Stimulated activated effector memory CD8-positive, alpha-beta T cell treated with anti-CD3 and anti-CD28 coated beads, Interleukin-12 subunit alpha, Interleukin-12 subunit beta, amount 100 ng/mL, for 72 hours (primary cell): ENCODE measurements at regions not wholly inside any gene's neighbourhood (a gene's known extent, or its start where the extent isn't known, plus 50 kb on each side); places are given as distances from the start of the nearest gene placed in this dataset.

ENCODE experiments used
- ATAC-seq: fragments of 150-1000 bp; cut with Tn5 transposase; 2 replicates; pipeline ENCODE4 v1.10.0; 2021
- DNase-seq, 2 donors: peaks; one replicate each; pipeline ENCODE4 v3.0.0; 2021 to 2022; ENCODE audit warnings: low spot score in 2 of 2
- H3K27ac Mint-ChIP-seq: one replicate; pipeline ENCODE4 v1.8.0; 2022; ENCODE audit warnings: mild to moderate bottlenecking, mixed read lengths
- H3K36me3 Mint-ChIP-seq: one replicate; pipeline ENCODE4 v1.8.0; 2022; ENCODE audit warnings: mild to moderate bottlenecking, mixed read lengths
- H3K4me1 Mint-ChIP-seq: one replicate; pipeline ENCODE4 v1.8.0; 2022; ENCODE audit warnings: mixed read lengths
- H3K4me3 Mint-ChIP-seq: one replicate; pipeline ENCODE4 v1.8.0; 2022; ENCODE audit warnings: mild to moderate bottlenecking, mixed read lengths
- H3K9me3 Mint-ChIP-seq: one replicate; pipeline ENCODE4 v1.8.0; 2022; ENCODE audit warnings: mixed read lengths

DNA sequence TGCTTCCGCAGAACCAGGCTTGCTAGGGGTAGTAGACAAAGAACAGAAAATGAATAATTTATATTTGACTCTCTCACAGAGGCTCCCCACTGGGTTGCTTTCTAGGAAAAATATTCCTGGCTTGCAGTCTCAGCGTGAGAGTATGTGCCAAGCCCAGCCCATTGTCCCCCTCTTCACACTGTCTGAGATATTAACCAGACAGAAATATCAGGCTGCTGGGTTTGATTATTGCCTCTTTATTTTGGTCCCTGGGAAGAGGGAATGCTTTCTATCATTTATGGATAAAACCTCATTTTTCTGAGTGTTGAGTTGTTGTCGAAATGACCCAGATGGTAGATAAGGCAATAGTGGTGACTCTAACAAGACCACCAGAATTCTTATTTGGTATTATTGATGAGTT lies 367.9 kb downstream of the METTL15 start:
- no peak for DNase-seq
- H3K4me3 Mint-ChIP-seq = no peak overlapping the region
- no peak for ATAC-seq
- H3K36me3 Mint-ChIP-seq = no peaks in the 10 kb centered on the region
- peaks cover 5% of the 10 kb centered on the region for H3K9me3 Mint-ChIP-seq
- H3K4me1 Mint-ChIP-seq = no peaks in the 10 kb centered on the region
- H3K27ac Mint-ChIP-seq = no peak overlapping the region

GRCh38 chr11:28472904-28473303 lies 364.7 kb downstream of the METTL15 start:
- Mint-ChIP-seq H3K4me1 (no peaks in the 10 kb centered on the region), H3K4me3 (no peak overlapping the region), H3K9me3 (peaks cover 5% of the 10 kb centered on the region), H3K27ac (no peak overlapping the region), H3K36me3 (no peaks in the 10 kb centered on the region)
- no peak for DNase-seq
- no peak for ATAC-seq

GRCh38 chr11:28471537-28471936 lies 363.3 kb downstream of the METTL15 start:
- DNase-seq (no peak), ATAC-seq (no peak)
- Mint-ChIP-seq H3K4me3 (no peak overlapping the region), H3K9me3 (peaks cover 5% of the 10 kb centered on the region), H3K36me3 (no peaks in the 10 kb centered on the region), H3K4me1 (no peaks in the 10 kb centered on the region), H3K27ac (no peak overlapping the region)

DNA sequence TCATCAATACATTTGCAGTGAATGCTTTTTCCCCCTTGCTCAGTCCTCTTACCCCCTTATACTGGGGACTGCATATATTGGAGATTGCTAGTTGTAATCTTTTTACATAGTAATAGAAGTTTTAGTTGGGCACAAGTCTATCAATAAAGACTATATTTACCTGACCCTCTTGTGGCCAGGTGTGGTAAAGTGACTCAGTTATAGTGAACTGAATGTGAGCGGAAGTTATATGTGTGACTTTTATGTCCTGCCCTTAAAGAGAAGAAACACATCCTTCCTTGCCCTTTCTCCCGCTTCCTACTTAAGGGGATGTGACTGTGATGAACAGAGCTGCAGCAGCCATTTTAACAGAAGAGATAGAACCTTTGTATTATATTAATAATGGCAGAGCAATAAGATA lies 362.0 kb downstream of the METTL15 start:
- peaks cover 8% of the 10 kb centered on the region for H3K9me3 Mint-ChIP-seq
- H3K27ac Mint-ChIP-seq = no peak overlapping the region
- H3K36me3 Mint-ChIP-seq = no peaks in the 10 kb centered on the region
- DNase-seq (no peak), ATAC-seq (no peak)
- no peak overlapping the region for H3K4me3 Mint-ChIP-seq
- no peaks in the 10 kb centered on the region for H3K4me1 Mint-ChIP-seq

DNA sequence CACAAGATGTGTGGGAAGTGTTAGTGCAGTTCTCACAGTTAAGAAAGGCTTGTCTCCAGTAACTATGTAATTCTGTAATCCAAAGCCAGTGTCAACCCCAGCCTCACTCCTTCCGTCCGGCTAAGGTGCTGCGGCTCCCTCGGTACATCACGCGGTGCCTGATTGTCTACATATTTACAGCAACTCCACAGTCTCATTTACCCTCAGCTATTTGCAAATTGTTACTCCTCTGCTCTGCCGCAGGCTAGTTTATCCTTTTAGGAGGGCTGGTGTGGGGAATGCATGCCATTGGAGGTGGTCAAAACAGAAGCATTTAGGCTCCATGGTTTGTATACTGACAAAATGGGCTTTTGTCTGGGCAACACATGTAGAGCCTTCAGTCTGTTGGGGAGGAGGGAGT lies 358.3 kb downstream of the METTL15 start:
- Mint-ChIP-seq H3K9me3 (peaks cover 3% of the 10 kb centered on the region), H3K36me3 (no peaks in the 10 kb centered on the region), H3K4me3 (no peak overlapping the region), H3K27ac (no peak overlapping the region), H3K4me1 (no peaks in the 10 kb centered on the region)
- ATAC-seq = no peak
- no peak for DNase-seq

GRCh38 chr11:28464252-28464867 lies 356.2 kb downstream of the METTL15 start:
- DNase-seq (no peak), ATAC-seq (no peak)
- H3K27ac Mint-ChIP-seq = no peak overlapping the region
- H3K4me1 Mint-ChIP-seq = no peaks in the 10 kb centered on the region
- no peaks in the 10 kb centered on the region for H3K36me3 Mint-ChIP-seq
- peaks cover 8% of the 10 kb centered on the region for H3K9me3 Mint-ChIP-seq
- no peak overlapping the region for H3K4me3 Mint-ChIP-seq

DNA sequence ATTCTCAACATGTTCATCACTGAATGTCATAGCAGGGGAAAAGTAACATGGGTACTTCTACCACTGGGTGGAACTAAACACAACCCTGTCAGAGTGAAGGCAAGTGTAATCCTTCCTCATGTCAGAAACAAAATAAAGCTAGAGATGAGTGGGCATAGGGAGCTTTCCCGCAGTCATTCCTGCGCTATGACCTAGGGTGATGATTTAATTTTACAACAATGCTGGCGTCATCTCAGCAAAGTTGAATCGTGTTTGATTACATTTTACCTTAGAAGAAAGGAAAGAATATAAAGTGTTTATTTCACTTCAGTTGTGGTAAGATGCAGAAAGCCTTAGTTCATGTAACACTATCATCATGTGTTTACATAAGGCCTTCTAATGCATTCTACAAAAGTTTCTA lies 355.6 kb downstream of the METTL15 start:
- H3K4me3 Mint-ChIP-seq = no peak overlapping the region
- DNase-seq = no peak
- no peaks in the 10 kb centered on the region for H3K36me3 Mint-ChIP-seq
- no peak overlapping the region for H3K27ac Mint-ChIP-seq
- H3K9me3 Mint-ChIP-seq = peaks cover 10% of the 10 kb centered on the region
- no peak for ATAC-seq
- no peaks in the 10 kb centered on the region for H3K4me1 Mint-ChIP-seq

DNA sequence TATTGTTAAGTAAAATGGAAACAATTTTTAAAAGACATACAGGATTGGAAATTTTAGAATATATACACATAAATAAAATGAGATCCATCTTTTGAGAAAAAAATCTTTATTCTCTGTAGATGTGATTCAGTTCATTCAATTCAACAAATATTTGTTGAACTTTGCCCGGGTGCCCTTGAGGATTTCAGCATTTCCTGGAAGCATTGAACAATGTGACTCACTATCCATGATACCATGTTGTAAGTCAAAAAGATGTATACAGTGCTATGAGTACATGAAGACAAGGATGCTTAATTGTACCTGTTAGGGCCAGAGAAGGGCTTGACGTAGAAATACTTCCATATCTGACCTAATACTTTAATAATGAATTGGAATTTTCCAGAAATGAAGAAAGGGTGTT lies 353.7 kb downstream of the METTL15 start:
- no peaks in the 10 kb centered on the region for H3K4me1 Mint-ChIP-seq
- no peaks in the 10 kb centered on the region for H3K36me3 Mint-ChIP-seq
- peaks cover 12% of the 10 kb centered on the region for H3K9me3 Mint-ChIP-seq
- H3K4me3 Mint-ChIP-seq = no peak overlapping the region
- ATAC-seq = no peak
- H3K27ac Mint-ChIP-seq = no peak overlapping the region
- no peak for DNase-seq

DNA sequence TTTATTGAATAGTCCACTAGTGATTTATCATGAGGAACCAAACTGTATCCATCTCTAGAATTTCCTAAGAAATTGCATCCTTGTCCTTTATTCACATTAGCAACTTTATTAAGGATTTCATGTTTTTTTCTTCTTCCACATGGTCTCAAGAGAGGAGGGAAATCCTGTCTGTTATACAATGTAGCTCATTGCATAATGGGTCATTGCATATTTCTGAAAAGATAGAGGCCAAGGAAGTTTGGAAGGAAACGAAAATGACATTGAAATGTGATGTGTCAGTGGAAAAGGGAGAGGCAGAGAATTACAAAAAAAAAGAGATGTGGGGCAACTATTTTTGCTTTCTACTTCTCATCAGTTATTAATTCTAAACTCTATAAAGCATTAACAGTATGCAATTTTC lies 353.1 kb downstream of the METTL15 start:
- H3K4me1 Mint-ChIP-seq = no peaks in the 10 kb centered on the region
- no peak overlapping the region for H3K4me3 Mint-ChIP-seq
- H3K36me3 Mint-ChIP-seq = no peaks in the 10 kb centered on the region
- H3K9me3 Mint-ChIP-seq = peaks cover 12% of the 10 kb centered on the region
- no peak for DNase-seq
- ATAC-seq = no peak
- H3K27ac Mint-ChIP-seq = no peak overlapping the region

DNA sequence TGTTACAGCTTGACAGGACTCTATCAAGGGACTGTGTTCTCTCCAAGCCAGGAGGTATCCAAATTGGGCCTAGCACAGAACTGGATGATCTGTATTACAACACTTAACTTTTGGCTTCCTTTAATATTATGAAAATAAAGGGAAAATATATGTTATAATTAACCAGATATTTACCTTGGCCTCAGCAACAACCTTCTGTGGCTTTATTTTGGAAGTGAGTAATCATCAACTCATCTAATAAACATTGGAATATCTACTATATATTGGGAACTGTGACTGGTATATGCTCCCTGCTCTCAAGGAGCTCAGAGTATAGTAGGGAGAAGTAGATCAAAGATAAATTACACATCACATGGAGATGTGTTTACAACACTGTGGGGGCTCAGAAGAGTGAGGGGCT lies 352.2 kb downstream of the METTL15 start:
- H3K27ac Mint-ChIP-seq = no peak overlapping the region
- no peaks in the 10 kb centered on the region for H3K4me1 Mint-ChIP-seq
- H3K9me3 Mint-ChIP-seq = peaks cover 11% of the 10 kb centered on the region
- H3K4me3 Mint-ChIP-seq = no peak overlapping the region
- no peaks in the 10 kb centered on the region for H3K36me3 Mint-ChIP-seq
- DNase-seq = no peak
- ATAC-seq = no peak

GRCh38 chr11:28459912-28460311 lies 351.7 kb downstream of the METTL15 start:
- no peak overlapping the region for H3K4me3 Mint-ChIP-seq
- peaks cover 9% of the 10 kb centered on the region for H3K9me3 Mint-ChIP-seq
- H3K36me3 Mint-ChIP-seq = no peaks in the 10 kb centered on the region
- H3K27ac Mint-ChIP-seq = no peak overlapping the region
- no peak for ATAC-seq
- no peak for DNase-seq
- H3K4me1 Mint-ChIP-seq = no peaks in the 10 kb centered on the region

DNA sequence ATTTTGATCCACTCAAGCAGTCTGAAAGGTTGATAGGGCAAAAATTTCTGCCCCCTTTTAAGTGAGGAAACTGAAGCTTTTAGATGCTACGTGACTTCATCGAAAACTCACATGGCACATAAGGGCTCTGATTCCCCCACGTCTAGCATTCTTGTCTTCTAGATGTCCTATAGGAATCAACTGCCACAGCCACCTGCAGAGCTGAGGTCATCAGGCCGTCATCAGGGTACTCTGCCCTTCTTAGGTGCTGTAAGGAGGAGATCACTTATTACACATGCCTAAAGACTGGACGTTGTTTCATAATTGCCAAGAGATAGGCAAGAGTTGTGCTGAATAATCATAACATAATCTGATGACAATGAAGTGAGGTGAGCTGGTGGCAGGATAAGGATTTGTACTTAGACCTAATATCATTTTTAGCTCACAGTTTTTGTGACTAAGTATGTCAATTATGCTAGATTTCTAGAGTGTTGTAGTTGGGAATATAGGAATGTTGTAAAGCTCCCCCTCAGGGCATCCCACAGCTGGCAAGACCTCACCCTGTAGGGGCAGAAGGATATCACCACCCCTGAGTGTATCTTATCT lies 349.4 kb downstream of the METTL15 start:
- no peaks in the 10 kb centered on the region for H3K36me3 Mint-ChIP-seq
- H3K27ac Mint-ChIP-seq = no peak overlapping the region
- H3K9me3 Mint-ChIP-seq = peaks cover 17% of the 10 kb centered on the region
- no peak overlapping the region for H3K4me3 Mint-ChIP-seq
- no peak for DNase-seq
- ATAC-seq = no peak
- H3K4me1 Mint-ChIP-seq = no peaks in the 10 kb centered on the region

DNA sequence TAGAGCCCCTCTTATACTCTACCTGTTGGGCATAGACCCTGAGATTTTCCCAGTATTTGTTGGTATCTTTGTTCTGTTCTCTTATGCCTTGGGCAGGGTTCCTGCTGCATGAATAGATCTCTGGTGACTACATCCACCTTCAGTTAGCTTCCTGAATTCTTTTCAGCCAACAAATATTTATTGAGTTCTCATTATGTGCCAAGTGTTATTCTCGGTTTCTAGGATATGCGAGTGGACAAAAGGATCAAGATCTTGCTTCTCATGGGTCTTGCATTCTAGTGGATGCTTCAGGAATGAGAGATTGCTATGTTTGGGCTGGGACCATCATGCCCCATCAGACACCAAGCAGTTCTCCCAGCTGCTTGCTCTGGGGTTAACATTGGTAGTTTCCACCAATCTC lies 340.0 kb downstream of the METTL15 start:
- no peak for DNase-seq
- Mint-ChIP-seq H3K27ac (no peak overlapping the region), H3K9me3 (peaks cover 10% of the 10 kb centered on the region), H3K4me3 (no peak overlapping the region), H3K36me3 (no peaks in the 10 kb centered on the region), H3K4me1 (no peaks in the 10 kb centered on the region)
- no peak for ATAC-seq

DNA sequence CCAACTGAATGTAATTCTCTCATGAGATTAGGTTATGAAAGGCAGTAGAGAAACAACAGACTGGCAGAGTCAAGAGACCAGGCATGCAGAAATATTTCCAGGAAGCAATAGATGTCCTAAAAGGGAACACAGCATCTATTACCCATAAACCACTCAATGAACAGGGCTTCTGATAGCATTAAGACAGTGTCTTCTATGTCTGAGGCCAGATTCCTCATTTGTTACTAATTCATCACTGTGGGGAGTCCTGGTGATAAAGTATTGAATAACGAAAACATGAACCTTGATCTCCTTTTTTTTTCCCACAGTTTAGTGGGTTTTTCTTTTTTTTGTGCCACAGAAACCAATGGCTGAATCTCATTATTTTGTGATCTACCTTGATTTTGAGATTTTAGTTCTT lies 339.0 kb downstream of the METTL15 start:
- Mint-ChIP-seq H3K9me3 (peaks cover 10% of the 10 kb centered on the region), H3K4me1 (no peaks in the 10 kb centered on the region), H3K4me3 (no peak overlapping the region), H3K27ac (no peak overlapping the region), H3K36me3 (no peaks in the 10 kb centered on the region)
- DNase-seq (no peak), ATAC-seq (no peak)

DNA sequence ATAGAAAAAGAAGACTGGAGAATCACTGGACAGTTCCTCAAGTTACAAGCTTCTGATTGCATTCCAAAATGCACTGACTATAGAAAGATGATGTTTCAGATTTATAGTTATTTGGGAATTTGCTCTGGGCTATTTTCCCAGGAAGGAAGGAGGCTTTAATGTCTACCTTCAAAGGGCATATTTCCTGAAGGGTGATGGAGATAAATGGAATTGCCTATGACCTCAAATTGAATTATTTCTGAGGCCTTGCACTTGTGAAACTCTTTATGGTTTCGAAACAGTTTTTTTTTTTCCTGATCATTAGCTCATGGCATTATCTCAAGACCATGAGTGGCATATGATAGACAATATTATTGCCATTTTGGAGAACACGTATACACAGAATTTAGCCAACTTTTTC lies 333.9 kb downstream of the METTL15 start:
- H3K9me3 Mint-ChIP-seq = peaks cover 7% of the 10 kb centered on the region
- no peak for DNase-seq
- no peaks in the 10 kb centered on the region for H3K36me3 Mint-ChIP-seq
- no peak overlapping the region for H3K27ac Mint-ChIP-seq
- H3K4me1 Mint-ChIP-seq = no peaks in the 10 kb centered on the region
- H3K4me3 Mint-ChIP-seq = no peak overlapping the region
- ATAC-seq = no peak

- H3K27ac Mint-ChIP-seq = no peak overlapping the region
- ATAC-seq (no peak), DNase-seq (no peak)
- H3K36me3 Mint-ChIP-seq = no peaks in the 10 kb centered on the region
- H3K4me3 Mint-ChIP-seq = no peak overlapping the region
- peaks cover 4% of the 10 kb centered on the region for H3K9me3 Mint-ChIP-seq
- no peaks in the 10 kb centered on the region for H3K4me1 Mint-ChIP-seq
Observed at GRCh38 chr11:28439403-28439802, 331.2 kb downstream of the METTL15 start.

DNA sequence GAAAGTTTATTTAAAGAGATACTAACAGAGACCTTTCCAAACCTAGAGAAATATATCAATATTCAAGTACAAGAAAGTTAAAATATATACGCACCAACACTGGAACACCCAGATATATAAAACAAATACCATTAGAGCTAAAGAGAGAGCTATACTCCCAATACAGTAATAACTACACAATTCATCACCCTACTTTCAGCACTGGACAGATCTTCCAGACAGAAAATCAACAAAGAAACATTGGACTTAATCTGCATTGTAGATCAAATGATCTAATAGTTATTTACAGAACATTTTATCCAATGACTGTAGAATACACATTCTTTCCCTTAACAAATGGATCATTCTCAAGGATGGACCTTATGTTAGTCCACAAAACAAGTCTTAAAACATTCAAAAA lies 311.9 kb downstream of the METTL15 start:
- peaks cover 22% of the 10 kb centered on the region for H3K9me3 Mint-ChIP-seq
- no peaks in the 10 kb centered on the region for H3K4me1 Mint-ChIP-seq
- DNase-seq (no peak), ATAC-seq (no peak)
- no peak overlapping the region for H3K27ac Mint-ChIP-seq
- H3K36me3 Mint-ChIP-seq = no peaks in the 10 kb centered on the region
- H3K4me3 Mint-ChIP-seq = no peak overlapping the region
